Coronary artery (tissue), 2 donors: ENCODE measurements at regions not wholly inside any gene's neighbourhood (a gene's known extent, or its start where the extent isn't known, plus 50 kb on each side); places are given as distances from the start of the nearest gene placed in this dataset.
A peak's percentile ranks its signal among the peaks of the same experiment; 100 is the strongest.

ENCODE experiments used
- DNase-seq: peaks from one replicate; pipeline ENCODE4 v3.0.0-alpha.2; 2017; ENCODE audit warnings: low spot score
- H3K27ac ChIP-seq, 2 donors: fragments of 200-600 bp; sonication (generic); one replicate each; pipeline ENCODE4 v1.5.1; 2016 to 2019
- H3K4me3 ChIP-seq: fragments of 200-600 bp; sonication (generic); 2 replicates; pipeline ENCODE4 v1.5.1; 2016; ENCODE audit warnings: mild to moderate bottlenecking, moderate library complexity
- CTCF ChIP-seq: fragments of 200-600 bp; sonication (generic); IDR thresholded peaks from one replicate; pipeline ENCODE4 v1.5.1; 2019; ENCODE audit warnings: antibody characterized with exemption

GRCh38 chr13:30845297-30846214, 60.5 kb upstream of the MEDAG start:
- no peak for TF ChIP-seq CTCF
- Histone ChIP-seq H3K4me3 (no peak overlapping the region), H3K27ac (no peak overlapping the region)
- no peak for DNase-seq

GRCh38 chr13:30846311-30846710, 59.8 kb upstream of the MEDAG start:
- no peak for DNase-seq
- H3K27ac ChIP-seq: no peak overlapping the region
- no peak overlapping the region for H3K4me3 ChIP-seq
- TF ChIP-seq CTCF: no peak

- no peak overlapping the region for H3K4me3 ChIP-seq
- no peak for TF ChIP-seq CTCF
- no peak for DNase-seq
- H3K27ac ChIP-seq: peak overlapping the region in 1 of 2 donors; percentile 50
These were observed 59.2 kb upstream of the MEDAG start for GRCh38 chr13:30846866-30847265.

- no peak overlapping the region for H3K4me3 ChIP-seq
- no peak for TF ChIP-seq CTCF
- peak overlapping the region; percentile 74 to 75 for H3K27ac ChIP-seq
- peak; percentile 84 for DNase-seq
These were observed 58.3 kb upstream of the MEDAG start for GRCh38 chr13:30847650-30848307.

GRCh38 chr13:30848332-30849027, 57.6 kb upstream of the MEDAG start:
- DNase-seq: no peak
- Histone ChIP-seq H3K27ac (peak overlapping the region; percentile 74 to 75), H3K4me3 (no peak overlapping the region)
- TF ChIP-seq CTCF: no peak

- H3K4me3 ChIP-seq: no peak overlapping the region
- TF ChIP-seq CTCF: no peak
- H3K27ac ChIP-seq: no peak overlapping the region
- no peak for DNase-seq
These were observed 56.5 kb upstream of the MEDAG start for GRCh38 chr13:30849611-30850010.
